PC-3 (cell line): ENCODE measurements at regions not wholly inside any gene's neighbourhood (a gene's known extent, or its start where the extent isn't known, plus 50 kb on each side); places are given as distances from the start of the nearest gene placed in this dataset.

Experiments
- ATAC-seq: fragments of 200-7000 bp; cut with Tn5 transposase; 2 replicates; pipeline ENCODE4 v1.9.1; 2020; ENCODE audit warnings: mild to moderate bottlenecking, moderate library complexity
- BruUV-seq: library from RNA; stranded (reverse); fragments of 400-500 nt; replicated peaks from 2 replicates; lab custom pipeline; 2021; lab: Mats Ljungman, UMichigan
- CTCF ChIA-PET: fragments of 300-600 bp; sonication (Branson Sonifier 250); formaldehyde crosslinking; loops from one replicate; lab custom pipeline; 2022; ENCODE audit warnings: antibody characterized with exemption; lab: Charles Lee
- POLR2A ChIA-PET: fragments of 300-600 bp; sonication (Branson Sonifier 250); formaldehyde crosslinking; loops from one replicate; lab custom pipeline; 2022; ENCODE audit warnings: antibody characterized with exemption; ENCODE audit not compliant: unreplicated experiment; lab: Charles Lee
- DNase-seq: peaks from one replicate; pipeline ENCODE4 v3.0.0-alpha.2; 2015
- H2AFZ ChIP-seq: fragments of 300-600 bp; sonication (generic); 2 replicates; pipeline ENCODE4 v1.6.0; 2016; ENCODE audit warnings: antibody characterized with exemption, low read length
- H3F3A ChIP-seq: fragments of 300-600 bp; sonication (generic); one replicate; pipeline ENCODE4 v1.6.0; 2017; ENCODE audit warnings: antibody characterized with exemption, low read length, control low read depth, mild to moderate bottlenecking; ENCODE audit not compliant: unreplicated experiment
- H3K27ac ChIP-seq: fragments of 300-600 bp; sonication (generic); 2 replicates; pipeline ENCODE4 v1.5.1; 2016; ENCODE audit warnings: mild to moderate bottlenecking, low read length
- H3K27me3 ChIP-seq: fragments of 300-600 bp; sonication (generic); 2 replicates; pipeline ENCODE4 v1.6.1; 2016; ENCODE audit warnings: low read length, mixed read lengths
- H3K36me3 ChIP-seq: fragments of 300-600 bp; sonication (generic); 2 replicates; pipeline ENCODE4 v1.6.1; 2016; ENCODE audit warnings: low read depth, mixed run types, low read length, mixed read lengths
- H3K4me1 ChIP-seq: fragments of 300-600 bp; sonication (generic); 2 replicates; pipeline ENCODE4 v1.5.1; 2016; ENCODE audit warnings: low read length; ENCODE audit not compliant: insufficient read depth
- H3K4me2 ChIP-seq: fragments of 300-600 bp; sonication (generic); 2 replicates; pipeline ENCODE4 v1.6.0; 2016; ENCODE audit warnings: low read length
- H3K4me3 ChIP-seq: fragments of 300-600 bp; sonication (generic); 2 replicates; pipeline ENCODE4 v1.5.1; 2016; ENCODE audit warnings: mild to moderate bottlenecking, low read length, mixed read lengths
- H3K79me2 ChIP-seq: fragments of 300-600 bp; sonication (generic); 2 replicates; pipeline ENCODE4 v1.6.1; 2017; ENCODE audit warnings: low read length, mixed read lengths
- H3K9ac ChIP-seq: fragments of 300-600 bp; sonication (generic); 2 replicates; pipeline ENCODE4 v1.6.0; 2016; ENCODE audit warnings: mild to moderate bottlenecking, low read length
- H3K9me2 ChIP-seq: fragments of 300-600 bp; sonication (generic); replicated peaks from 2 replicates; pipeline ENCODE4 v1.6.1; 2016; ENCODE audit warnings: mixed run types, low read length, mixed read lengths
- H3K9me3 ChIP-seq: fragments of 300-600 bp; sonication (generic); 2 replicates; pipeline ENCODE4 v1.6.1; 2016; ENCODE audit warnings: low read length, mixed read lengths
- H4K20me1 ChIP-seq: fragments of 300-600 bp; sonication (generic); 2 replicates; pipeline ENCODE4 v1.6.1; 2016; ENCODE audit warnings: low read length, mixed read lengths
- EZH2 ChIP-seq: fragments of 300-600 bp; sonication (generic); IDR thresholded peaks from one replicate; pipeline ENCODE4 v1.6.1; 2017; ENCODE audit warnings: antibody characterized with exemption, mild to moderate bottlenecking, low read length; ENCODE audit not compliant: unreplicated experiment
- EZH2phosphoT487 ChIP-seq: fragments of 300-600 bp; sonication (generic); IDR thresholded peaks from 2 replicates; pipeline ENCODE4 v1.6.1; 2018; ENCODE audit warnings: mild to moderate bottlenecking, antibody characterized with exemption, low read length, borderline replicate concordance
- intact Hi-C: fragments of 100-400 bp; cut with micrococcal nuclease; formaldehyde crosslinking; loops from 2 replicates; pipeline ENCODE4 v1.9.0; 2023
- TF ChIP-seq, protein P1 (sequence below): fragments of 300-600 bp; sonication (generic); conservative IDR thresholded peaks from 2 replicates; pipeline ENCODE4 v1.5.1; 2017; ENCODE audit warnings: antibody characterized with exemption, low read depth, mild to moderate bottlenecking, low read length

DNA sequence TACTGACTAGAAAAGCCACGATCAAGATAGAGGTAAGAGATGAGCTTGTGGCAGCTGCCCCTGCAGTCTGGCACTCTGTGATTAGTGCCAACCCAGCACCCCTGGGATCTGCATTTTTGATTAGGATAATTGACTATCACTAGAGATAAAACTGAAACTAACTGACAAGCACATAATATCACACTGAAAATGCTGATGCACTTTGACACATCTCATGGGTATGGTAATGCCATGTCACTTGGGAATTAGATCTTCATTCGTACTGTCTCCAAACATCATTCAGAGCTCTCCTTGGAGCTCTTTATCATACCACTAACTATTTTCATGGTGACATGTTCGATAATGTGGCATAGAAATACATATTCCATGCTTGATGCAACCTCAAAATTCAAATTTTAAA lies 612.9 kb upstream of the BTBD3 start:
- Histone ChIP-seq H3K27ac (no peak overlapping the region), H3K4me1 (no peaks in the 10 kb centered on the region), H3K4me3 (no peak overlapping the region), H3K9me2 (no peaks in the 10 kb centered on the region), H3K9ac (no peak overlapping the region), H3F3A (no peaks in the 10 kb centered on the region), H3K4me2 (no peak overlapping the region), H3K79me2 (no peaks in the 10 kb centered on the region), H2AFZ (no peak overlapping the region), H4K20me1 (no peaks in the 10 kb centered on the region), H3K36me3 (no peaks in the 10 kb centered on the region), H3K27me3 (no peaks in the 10 kb centered on the region), H3K9me3 (no peaks in the 10 kb centered on the region)
- BruUV-seq: no TSS peak
- intact Hi-C loops: no loop called here
- no peak for DNase-seq
- no peak for ATAC-seq
- CTCF ChIA-PET: no interaction called here
- POLR2A ChIA-PET: no interaction called here
- TF ChIP-seq EZH2phosphoT487: no peak
- TF ChIP-seq, protein P1, sequence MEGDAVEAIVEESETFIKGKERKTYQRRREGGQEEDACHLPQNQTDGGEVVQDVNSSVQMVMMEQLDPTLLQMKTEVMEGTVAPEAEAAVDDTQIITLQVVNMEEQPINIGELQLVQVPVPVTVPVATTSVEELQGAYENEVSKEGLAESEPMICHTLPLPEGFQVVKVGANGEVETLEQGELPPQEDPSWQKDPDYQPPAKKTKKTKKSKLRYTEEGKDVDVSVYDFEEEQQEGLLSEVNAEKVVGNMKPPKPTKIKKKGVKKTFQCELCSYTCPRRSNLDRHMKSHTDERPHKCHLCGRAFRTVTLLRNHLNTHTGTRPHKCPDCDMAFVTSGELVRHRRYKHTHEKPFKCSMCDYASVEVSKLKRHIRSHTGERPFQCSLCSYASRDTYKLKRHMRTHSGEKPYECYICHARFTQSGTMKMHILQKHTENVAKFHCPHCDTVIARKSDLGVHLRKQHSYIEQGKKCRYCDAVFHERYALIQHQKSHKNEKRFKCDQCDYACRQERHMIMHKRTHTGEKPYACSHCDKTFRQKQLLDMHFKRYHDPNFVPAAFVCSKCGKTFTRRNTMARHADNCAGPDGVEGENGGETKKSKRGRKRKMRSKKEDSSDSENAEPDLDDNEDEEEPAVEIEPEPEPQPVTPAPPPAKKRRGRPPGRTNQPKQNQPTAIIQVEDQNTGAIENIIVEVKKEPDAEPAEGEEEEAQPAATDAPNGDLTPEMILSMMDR: no peak
- TF ChIP-seq EZH2: no peak

- H3K4me3 ChIP-seq: no peak overlapping the region
- no peaks in the 10 kb centered on the region for H4K20me1 ChIP-seq
- H3K27ac ChIP-seq: no peak overlapping the region
- no peaks in the 10 kb centered on the region for H3F3A ChIP-seq
- no peak for ATAC-seq
- ChIA-PET POLR2A (no interaction called here), CTCF (interaction anchor here (0.9 kb wide), 1 partner anchor 1327 kb away, joined by 4 read pairs; no protein-coding TSS in a partner anchor)
- H3K9me3 ChIP-seq: no peaks in the 10 kb centered on the region
- no peaks in the 10 kb centered on the region for H3K27me3 ChIP-seq
- no peak overlapping the region for H3K4me2 ChIP-seq
- BruUV-seq: no TSS peak
- DNase-seq: no peak
- no peaks in the 10 kb centered on the region for H3K79me2 ChIP-seq
- no peaks in the 10 kb centered on the region for H3K4me1 ChIP-seq
- no peaks in the 10 kb centered on the region for H3K9me2 ChIP-seq
- H3K36me3 ChIP-seq: no peaks in the 10 kb centered on the region
- H2AFZ ChIP-seq: no peak overlapping the region
- TF ChIP-seq EZH2 (no peak), EZH2phosphoT487 (no peak)
- TF ChIP-seq, protein P1: no peak
- no peak overlapping the region for H3K9ac ChIP-seq
- intact Hi-C loops: no loop called here
These were observed 612.3 kb upstream of the BTBD3 start for GRCh38 chr20:11305406-11305805.

- H3K27me3 ChIP-seq: no peaks in the 10 kb centered on the region
- no TSS peak for BruUV-seq
- H3F3A ChIP-seq: no peaks in the 10 kb centered on the region
- H3K27ac ChIP-seq: no peak overlapping the region
- H3K4me1 ChIP-seq: no peaks in the 10 kb centered on the region
- ATAC-seq (no peak), DNase-seq (no peak)
- H3K9ac ChIP-seq: no peak overlapping the region
- no peak overlapping the region for H2AFZ ChIP-seq
- H3K36me3 ChIP-seq: no peaks in the 10 kb centered on the region
- H3K9me2 ChIP-seq: no peaks in the 10 kb centered on the region
- TF ChIP-seq EZH2 (no peak), EZH2phosphoT487 (no peak)
- TF ChIP-seq, protein P1: no peak
- H3K4me3 ChIP-seq: no peak overlapping the region
- no peaks in the 10 kb centered on the region for H3K79me2 ChIP-seq
- H4K20me1 ChIP-seq: no peaks in the 10 kb centered on the region
- ChIA-PET CTCF (no interaction called here), POLR2A (no interaction called here)
- no peak overlapping the region for H3K4me2 ChIP-seq
- no peaks in the 10 kb centered on the region for H3K9me3 ChIP-seq
- intact Hi-C loops: no loop called here
These were observed 606.0 kb upstream of the BTBD3 start for GRCh38 chr20:11311659-11312224.
